Lower leg skin (tissue), 4 donors: ENCODE measurements at regions not wholly inside any gene's neighbourhood (a gene's known extent, or its start where the extent isn't known, plus 50 kb on each side); places are given as distances from the start of the nearest gene placed in this dataset.

ENCODE experiments used
- DNase-seq, 2 donors: peaks; one replicate each; pipeline ENCODE4 v3.0.0-alpha.2; 2019; ENCODE audit warnings: low spot score in 2 of 2
- H3K4me3 ChIP-seq: fragments of 200-600 bp; sonication (generic); 2 replicates; pipeline ENCODE4 v1.5.1; 2017; ENCODE audit warnings: mild to moderate bottlenecking, low read depth; ENCODE audit not compliant: poor library complexity, severe bottlenecking
- CTCF ChIP-seq, 3 donors: fragments of 450-650 bp; IDR thresholded peaks; one replicate each; pipeline ENCODE4 v1.5.1; 2016; ENCODE audit warnings: antibody characterized with exemption in 3 of 3, mild to moderate bottlenecking in 3 of 3, moderate library complexity in 2 of 3
- POLR2A ChIP-seq, 2 donors: fragments of 450-650 bp; IDR thresholded peaks; one replicate each; pipeline ENCODE4 v1.6.1; 2016 to 2017; ENCODE audit warnings: antibody characterized with exemption in 2 of 2, mild to moderate bottlenecking in 1 of 2, moderate library complexity in 1 of 2
- WGBS, 2 donors: methylation state at CpG; one replicate each; pipeline ENCODE4 v1.1.5; 2018; 5-methylcytosine and 5-hydroxymethylcytosine counted together
- intact Hi-C: fragments of 100-400 bp; cut with DNase I; formaldehyde crosslinking; loops from one replicate; pipeline ENCODE4 v1.15.0; 2023; ENCODE audit warnings: low total_unique reads

GRCh38 chr5:67425514-67425913, 228.9 kb upstream of the CD180 start:
- WGBS, 2 donors: 97 to 100% methylated on average over 1 of the region's 1 CpG
- intact Hi-C loops: no loop called here
- TF ChIP-seq POLR2A (IDR thresholded peaks at IDR 0.05) (no peak), CTCF (IDR thresholded peaks at IDR 0.05) (no peak)

GRCh38 chr5:67417839-67418238, 221.2 kb upstream of the CD180 start:
- intact Hi-C loops: no loop called here
- DNase-seq: no peak

More at GRCh38 chr5:67425514-67425913, 228.9 kb upstream of the CD180 start:
- no peak overlapping the region for H3K4me3 ChIP-seq
- no peak for DNase-seq

DNA sequence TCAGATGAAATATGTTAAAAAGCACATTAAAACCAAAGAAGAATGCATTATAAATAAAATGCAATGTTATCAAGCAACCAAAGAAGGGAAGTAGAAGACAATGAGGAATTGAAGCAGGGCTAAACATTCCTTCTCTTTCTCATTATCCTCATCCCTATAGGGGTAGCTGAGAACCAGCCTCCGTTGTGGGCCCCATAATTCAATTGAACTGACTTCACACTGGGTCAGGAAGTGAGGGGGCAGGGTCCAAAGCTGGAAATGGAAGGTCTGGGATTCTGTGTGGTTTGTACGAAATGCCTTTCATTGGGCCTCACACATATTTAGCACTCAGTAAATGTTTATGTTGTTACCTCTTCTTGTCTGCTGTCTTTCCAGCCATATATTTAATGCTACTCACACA, 220.4 kb upstream of the CD180 start:
- DNase-seq: no peak
- TF ChIP-seq CTCF (IDR thresholded peaks at IDR 0.05) (no peak), POLR2A (IDR thresholded peaks at IDR 0.05) (no peak)
- H3K4me3 ChIP-seq: no peak overlapping the region
- WGBS, 2 donors: 93 to 98% methylated on average over 2 of the region's 2 CpGs
- intact Hi-C loops: no loop called here

More at GRCh38 chr5:67417839-67418238, 221.2 kb upstream of the CD180 start:
- WGBS, 2 donors: 70 to 83% methylated on average over 2 of the region's 2 CpGs
- TF ChIP-seq CTCF (IDR thresholded peaks at IDR 0.05): no peak
- TF ChIP-seq POLR2A (IDR thresholded peaks at IDR 0.05): no peak
- no peak overlapping the region for H3K4me3 ChIP-seq

DNA sequence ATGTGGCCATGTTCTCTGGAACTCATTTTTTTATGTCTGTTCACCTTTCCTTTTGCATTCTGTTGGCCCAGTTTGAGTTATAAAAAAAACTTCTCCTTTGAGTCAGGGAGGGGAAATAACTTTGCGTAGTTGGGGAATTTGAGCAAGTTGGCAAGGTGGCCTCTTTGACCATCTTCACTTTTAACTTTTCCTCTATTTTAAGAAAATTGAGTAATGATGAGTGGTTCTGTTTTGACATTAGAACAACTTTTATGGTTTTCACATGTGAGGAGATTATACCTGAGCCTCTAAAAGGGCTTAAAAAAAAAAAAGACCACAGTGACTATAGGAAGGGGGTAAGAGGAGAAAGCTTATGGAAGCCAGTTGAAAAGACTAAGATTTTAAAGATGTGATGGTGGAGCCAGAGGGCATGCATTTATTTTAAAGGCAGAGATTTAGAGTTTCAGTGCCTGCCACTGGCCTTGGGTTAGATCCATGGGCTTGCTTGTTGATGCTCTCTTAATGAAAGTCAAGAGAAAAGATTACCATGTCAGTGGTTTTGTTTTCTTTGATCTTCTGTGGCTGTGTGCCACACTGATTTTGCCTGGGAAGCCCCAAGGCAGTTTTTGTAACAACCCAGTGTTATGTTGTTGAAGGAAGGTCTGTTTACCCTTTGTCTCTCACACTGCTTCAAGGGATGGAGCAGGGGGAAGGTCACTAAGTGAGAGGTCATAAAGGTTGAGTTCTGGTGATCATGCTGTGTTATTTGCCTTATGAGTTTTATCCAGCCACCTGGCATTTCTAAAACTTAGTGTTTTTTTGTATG, 219.7 kb upstream of the CD180 start:
- DNase-seq: no peak
- H3K4me3 ChIP-seq: no peak overlapping the region
- intact Hi-C loops: no loop called here
- no peak for TF ChIP-seq CTCF (IDR thresholded peaks at IDR 0.05)
- no peak for TF ChIP-seq POLR2A (IDR thresholded peaks at IDR 0.05)
- 78 to 91% methylated on average over 1 of the region's 1 CpG for WGBS, 2 donors

GRCh38 chr5:67414712-67415111, 218.1 kb upstream of the CD180 start:
- TF ChIP-seq POLR2A (IDR thresholded peaks at IDR 0.05) (no peak), CTCF (IDR thresholded peaks at IDR 0.05) (no peak)
- no peak overlapping the region for H3K4me3 ChIP-seq
- intact Hi-C loops: no loop called here
- DNase-seq: no peak

GRCh38 chr5:67413721-67414120, 217.1 kb upstream of the CD180 start:
- H3K4me3 ChIP-seq: no peak overlapping the region
- intact Hi-C loops: no loop called here
- TF ChIP-seq POLR2A (IDR thresholded peaks at IDR 0.05): no peak
- TF ChIP-seq CTCF (IDR thresholded peaks at IDR 0.05): no peak
- DNase-seq: no peak
- WGBS, 2 donors: 83% methylated on average over 3 of the region's 3 CpGs
